Right cardiac atrium (tissue), 5 donors: ENCODE measurements at regions not wholly inside any gene's neighbourhood (a gene's known extent, or its start where the extent isn't known, plus 50 kb on each side); places are given as distances from the start of the nearest gene placed in this dataset.

ENCODE experiments used
- ATAC-seq, 2 donors: fragments of 200-7000 bp; cut with Tn5 transposase; one replicate each; pipeline versions ENCODE4 v1.8.0 to v1.9.1; 2020; ENCODE audit warnings: moderate library complexity in 2 of 2, mild to moderate bottlenecking in 1 of 2
- DNase-seq, 3 donors: peaks; one replicate each; pipeline ENCODE4 v3.0.0-alpha.2; 2020
- H3K27ac ChIP-seq: one replicate; pipeline ENCODE4 v1.5.1; 2013; ENCODE audit warnings: mild to moderate bottlenecking, low read length, control low read depth, moderate library complexity
- H3K27me3 ChIP-seq: one replicate; pipeline ENCODE4 v1.6.1; 2013; ENCODE audit not compliant: control insufficient read depth, insufficient read depth
- H3K4me1 ChIP-seq: one replicate; pipeline ENCODE4 v1.6.1; 2013; ENCODE audit warnings: low read length; ENCODE audit not compliant: control insufficient read depth, insufficient read depth
- H3K4me3 ChIP-seq: one replicate; pipeline ENCODE4 v1.5.1; 2013; ENCODE audit warnings: low read length, control low read depth
- H3K9me3 ChIP-seq: one replicate; pipeline ENCODE4 v1.6.1; 2013; ENCODE audit warnings: low read length; ENCODE audit not compliant: control insufficient read depth
- WGBS: extraction: QIAGEN DNeasy Blood & Tissue Kit; methylation state at CpG from one replicate; pipeline ENCODE4 v1.1.7; 2013; 5-methylcytosine and 5-hydroxymethylcytosine counted together
- intact Hi-C, 4 donors: fragments of 100-400 bp; cut with DNase I; formaldehyde crosslinking; loops; one replicate each; pipeline versions ENCODE4 v1.11.0 to v1.14.0; 2022 to 2023
- donor health status: healthy with polysubstance abuse.
- donor health status: DM: no; HTN: yes; CAD: no.
- donor health status: DM: no; HTN: no; CAD: no.
- donor health status: DM: no; HTN: yes; CAD: no; lungs with severe emphysema.
- donor health status: DM: yes; HTN: yes; CAD: no.

GRCh38 chr11:28547321-28547741 lies 439.1 kb downstream of the METTL15 start:
- no peaks in the 10 kb centered on the region for H3K9me3 ChIP-seq
- WGBS: 49% methylated on average over 4 of the region's 4 CpGs

GRCh38 chr11:28545536-28545935 lies 437.3 kb downstream of the METTL15 start:
- DNase-seq (no peak), ATAC-seq (no peak)
- H3K4me3 ChIP-seq: no peak overlapping the region
- no peaks in the 10 kb centered on the region for H3K9me3 ChIP-seq
- H3K27me3 ChIP-seq: no peaks in the 10 kb centered on the region
- intact Hi-C loops: no loop called here
- WGBS: 34% methylated on average over 1 of the region's 1 CpG
- peaks cover 2% of the 10 kb centered on the region for H3K4me1 ChIP-seq
- no peak overlapping the region for H3K27ac ChIP-seq

More at GRCh38 chr11:28547321-28547741, 439.1 kb downstream of the METTL15 start:
- no peaks in the 10 kb centered on the region for H3K27me3 ChIP-seq
- peaks cover 2% of the 10 kb centered on the region for H3K4me1 ChIP-seq
- no peak overlapping the region for H3K27ac ChIP-seq
- ATAC-seq: no peak
- no peak overlapping the region for H3K4me3 ChIP-seq
- DNase-seq: no peak
- intact Hi-C loops: no loop called here

- Histone ChIP-seq H3K27ac (no peak overlapping the region), H3K4me3 (no peak overlapping the region), H3K27me3 (no peaks in the 10 kb centered on the region), H3K9me3 (no peaks in the 10 kb centered on the region), H3K4me1 (peaks cover 2% of the 10 kb centered on the region)
- 88% methylated on average over 1 of the region's 1 CpG for WGBS
- ATAC-seq (no peak), DNase-seq (no peak)
- intact Hi-C loops: no loop called here
These were observed 434.4 kb downstream of the METTL15 start for GRCh38 chr11:28542561-28542960.

GRCh38 chr11:28539239-28540030 lies 431.2 kb downstream of the METTL15 start:
- intact Hi-C loops: no loop called here
- H3K27me3 ChIP-seq: no peaks in the 10 kb centered on the region
- H3K27ac ChIP-seq: no peak overlapping the region
- ATAC-seq: no peak
- WGBS: 81% methylated on average over 2 of the region's 2 CpGs
- DNase-seq: no peak
- no peaks in the 10 kb centered on the region for H3K4me1 ChIP-seq
- no peaks in the 10 kb centered on the region for H3K9me3 ChIP-seq
- H3K4me3 ChIP-seq: no peak overlapping the region

GRCh38 chr11:28537822-28538221 lies 429.6 kb downstream of the METTL15 start:
- H3K4me3 ChIP-seq: no peak overlapping the region
- no peaks in the 10 kb centered on the region for H3K4me1 ChIP-seq
- no peaks in the 10 kb centered on the region for H3K27me3 ChIP-seq
- ATAC-seq: no peak
- no peaks in the 10 kb centered on the region for H3K9me3 ChIP-seq
- DNase-seq: no peak
- H3K27ac ChIP-seq: no peak overlapping the region
- intact Hi-C loops: no loop called here

GRCh38 chr11:28536504-28537267 lies 428.5 kb downstream of the METTL15 start:
- WGBS: 94% methylated on average over 2 of the region's 2 CpGs
- no peaks in the 10 kb centered on the region for H3K27me3 ChIP-seq
- intact Hi-C loops: no loop called here
- H3K27ac ChIP-seq: no peak overlapping the region
- DNase-seq (no peak), ATAC-seq (no peak)
- no peaks in the 10 kb centered on the region for H3K9me3 ChIP-seq
- H3K4me3 ChIP-seq: no peak overlapping the region
- no peaks in the 10 kb centered on the region for H3K4me1 ChIP-seq

- Histone ChIP-seq H3K9me3 (no peaks in the 10 kb centered on the region), H3K4me3 (no peak overlapping the region), H3K27ac (no peak overlapping the region), H3K27me3 (no peaks in the 10 kb centered on the region), H3K4me1 (no peaks in the 10 kb centered on the region)
- intact Hi-C loops: no loop called here
- DNase-seq (no peak), ATAC-seq (no peak)
- WGBS: 66% methylated on average over 2 of the region's 2 CpGs
These were observed 427.5 kb downstream of the METTL15 start for GRCh38 chr11:28535677-28536076.

GRCh38 chr11:28529540-28530410 lies 421.6 kb downstream of the METTL15 start:
- intact Hi-C loops: loop anchor here in 2 of 4 donors (5.0 kb wide), 1 partner anchor 832 kb away; no protein-coding TSS in a partner anchor

GRCh38 chr11:28529046-28529445 lies 420.9 kb downstream of the METTL15 start:
- H3K4me1 ChIP-seq: no peaks in the 10 kb centered on the region
- 63% methylated on average over 3 of the region's 3 CpGs for WGBS
- no peak for ATAC-seq
- H3K27me3 ChIP-seq: no peaks in the 10 kb centered on the region
- no peaks in the 10 kb centered on the region for H3K9me3 ChIP-seq
- H3K4me3 ChIP-seq: no peak overlapping the region
- DNase-seq: no peak
- intact Hi-C loops: no loop called here
- H3K27ac ChIP-seq: no peak overlapping the region

More at GRCh38 chr11:28529540-28530410, 421.6 kb downstream of the METTL15 start:
- H3K9me3 ChIP-seq: no peaks in the 10 kb centered on the region
- no peaks in the 10 kb centered on the region for H3K27me3 ChIP-seq
- DNase-seq (no peak), ATAC-seq (no peak)
- 38% methylated on average over 3 of the region's 3 CpGs for WGBS
- no peaks in the 10 kb centered on the region for H3K4me1 ChIP-seq
- H3K27ac ChIP-seq: no peak overlapping the region
- no peak overlapping the region for H3K4me3 ChIP-seq

- no peak overlapping the region for H3K27ac ChIP-seq
- H3K4me3 ChIP-seq: no peak overlapping the region
- intact Hi-C loops: no loop called here
- ATAC-seq: no peak
- no peaks in the 10 kb centered on the region for H3K9me3 ChIP-seq
- H3K4me1 ChIP-seq: no peaks in the 10 kb centered on the region
- DNase-seq: no peak
- H3K27me3 ChIP-seq: no peaks in the 10 kb centered on the region
- 76% methylated on average over 4 of the region's 4 CpGs for WGBS
These were observed 420.0 kb downstream of the METTL15 start for GRCh38 chr11:28528217-28528616.

GRCh38 chr11:28526406-28526751 lies 418.2 kb downstream of the METTL15 start:
- no peak for ATAC-seq
- intact Hi-C loops: no loop called here
- no peak overlapping the region for H3K27ac ChIP-seq
- WGBS: 93% methylated on average over 1 of the region's 1 CpG
- no peaks in the 10 kb centered on the region for H3K27me3 ChIP-seq
- no peak overlapping the region for H3K4me3 ChIP-seq
- no peaks in the 10 kb centered on the region for H3K9me3 ChIP-seq
- no peaks in the 10 kb centered on the region for H3K4me1 ChIP-seq
- DNase-seq: no peak
